ENCODE measurements at regions not wholly inside any gene's neighbourhood (a gene's known extent, or its start where the extent isn't known, plus 50 kb on each side); places are given as distances from the start of the nearest gene placed in this dataset.
"Not testable (repeated sequence)": the region's sequence is repeated elsewhere in the genome, so short reads cannot be mapped to it uniquely, and the experiment has no call there.

DNA sequence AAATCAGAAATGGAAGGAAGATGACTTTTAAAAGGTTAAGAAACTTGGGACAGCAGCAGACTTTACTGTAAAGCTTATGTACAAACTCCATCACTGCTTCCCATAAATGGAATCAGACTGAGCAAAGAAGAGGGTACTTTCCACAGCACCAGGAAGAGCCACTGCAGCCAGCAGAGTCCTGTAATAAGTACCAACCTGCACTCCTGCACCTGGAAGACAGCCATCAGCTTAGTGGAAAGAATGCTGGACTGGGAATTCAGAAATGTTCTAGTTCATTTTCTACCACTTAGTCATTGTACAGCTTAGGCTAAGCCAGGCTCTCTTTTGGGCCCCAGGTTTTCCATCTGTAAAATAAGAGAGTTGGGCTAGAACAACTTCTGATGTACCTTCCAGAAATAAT is 632.3 kb downstream of the CDY1 start:
- not testable (repeated sequence) for TF ChIP-seq FOXM1 (IDR thresholded peaks at IDR 0.05; ENCODE audit: low read depth, low read length); EP300 (IDR thresholded peaks at IDR 0.05; ENCODE audit: borderline replicate concordance in 1 of 2, control insufficient read depth in 1 of 2, low read depth in 2 of 2, low read length in 2 of 2); BMI1 (IDR thresholded peaks at IDR 0.05; ENCODE audit: borderline replicate concordance); POLR2A (IDR thresholded peaks at IDR 0.05; ENCODE audit: low read depth, low read length); CREB1 (IDR thresholded peaks at IDR 0.05; ENCODE audit: low read depth); HDAC6 (IDR thresholded peaks at IDR 0.05; ENCODE audit: unreplicated experiment); ZNF274 (IDR thresholded peaks at IDR 0.05; ENCODE audit: insufficient read depth, insufficient read length)
- TF ChIP-seq, protein P1, sequence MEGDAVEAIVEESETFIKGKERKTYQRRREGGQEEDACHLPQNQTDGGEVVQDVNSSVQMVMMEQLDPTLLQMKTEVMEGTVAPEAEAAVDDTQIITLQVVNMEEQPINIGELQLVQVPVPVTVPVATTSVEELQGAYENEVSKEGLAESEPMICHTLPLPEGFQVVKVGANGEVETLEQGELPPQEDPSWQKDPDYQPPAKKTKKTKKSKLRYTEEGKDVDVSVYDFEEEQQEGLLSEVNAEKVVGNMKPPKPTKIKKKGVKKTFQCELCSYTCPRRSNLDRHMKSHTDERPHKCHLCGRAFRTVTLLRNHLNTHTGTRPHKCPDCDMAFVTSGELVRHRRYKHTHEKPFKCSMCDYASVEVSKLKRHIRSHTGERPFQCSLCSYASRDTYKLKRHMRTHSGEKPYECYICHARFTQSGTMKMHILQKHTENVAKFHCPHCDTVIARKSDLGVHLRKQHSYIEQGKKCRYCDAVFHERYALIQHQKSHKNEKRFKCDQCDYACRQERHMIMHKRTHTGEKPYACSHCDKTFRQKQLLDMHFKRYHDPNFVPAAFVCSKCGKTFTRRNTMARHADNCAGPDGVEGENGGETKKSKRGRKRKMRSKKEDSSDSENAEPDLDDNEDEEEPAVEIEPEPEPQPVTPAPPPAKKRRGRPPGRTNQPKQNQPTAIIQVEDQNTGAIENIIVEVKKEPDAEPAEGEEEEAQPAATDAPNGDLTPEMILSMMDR (IDR thresholded peaks at IDR 0.05 in 2 of 3, conservative IDR thresholded peaks at IDR 0.05 in 1 of 3; ENCODE audit: control insufficient read depth in 2 of 3, extremely low read depth in 1 of 3, insufficient read depth in 1 of 3, low read depth in 3 of 3, low read length in 3 of 3), result not testable (repeated sequence)
- TF ChIP-seq, protein P2, sequence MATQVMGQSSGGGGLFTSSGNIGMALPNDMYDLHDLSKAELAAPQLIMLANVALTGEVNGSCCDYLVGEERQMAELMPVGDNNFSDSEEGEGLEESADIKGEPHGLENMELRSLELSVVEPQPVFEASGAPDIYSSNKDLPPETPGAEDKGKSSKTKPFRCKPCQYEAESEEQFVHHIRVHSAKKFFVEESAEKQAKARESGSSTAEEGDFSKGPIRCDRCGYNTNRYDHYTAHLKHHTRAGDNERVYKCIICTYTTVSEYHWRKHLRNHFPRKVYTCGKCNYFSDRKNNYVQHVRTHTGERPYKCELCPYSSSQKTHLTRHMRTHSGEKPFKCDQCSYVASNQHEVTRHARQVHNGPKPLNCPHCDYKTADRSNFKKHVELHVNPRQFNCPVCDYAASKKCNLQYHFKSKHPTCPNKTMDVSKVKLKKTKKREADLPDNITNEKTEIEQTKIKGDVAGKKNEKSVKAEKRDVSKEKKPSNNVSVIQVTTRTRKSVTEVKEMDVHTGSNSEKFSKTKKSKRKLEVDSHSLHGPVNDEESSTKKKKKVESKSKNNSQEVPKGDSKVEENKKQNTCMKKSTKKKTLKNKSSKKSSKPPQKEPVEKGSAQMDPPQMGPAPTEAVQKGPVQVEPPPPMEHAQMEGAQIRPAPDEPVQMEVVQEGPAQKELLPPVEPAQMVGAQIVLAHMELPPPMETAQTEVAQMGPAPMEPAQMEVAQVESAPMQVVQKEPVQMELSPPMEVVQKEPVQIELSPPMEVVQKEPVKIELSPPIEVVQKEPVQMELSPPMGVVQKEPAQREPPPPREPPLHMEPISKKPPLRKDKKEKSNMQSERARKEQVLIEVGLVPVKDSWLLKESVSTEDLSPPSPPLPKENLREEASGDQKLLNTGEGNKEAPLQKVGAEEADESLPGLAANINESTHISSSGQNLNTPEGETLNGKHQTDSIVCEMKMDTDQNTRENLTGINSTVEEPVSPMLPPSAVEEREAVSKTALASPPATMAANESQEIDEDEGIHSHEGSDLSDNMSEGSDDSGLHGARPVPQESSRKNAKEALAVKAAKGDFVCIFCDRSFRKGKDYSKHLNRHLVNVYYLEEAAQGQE (IDR thresholded peaks at IDR 0.05; ENCODE audit: low read depth, low read length), result not testable (repeated sequence)
- TF ChIP-seq, protein P3, sequence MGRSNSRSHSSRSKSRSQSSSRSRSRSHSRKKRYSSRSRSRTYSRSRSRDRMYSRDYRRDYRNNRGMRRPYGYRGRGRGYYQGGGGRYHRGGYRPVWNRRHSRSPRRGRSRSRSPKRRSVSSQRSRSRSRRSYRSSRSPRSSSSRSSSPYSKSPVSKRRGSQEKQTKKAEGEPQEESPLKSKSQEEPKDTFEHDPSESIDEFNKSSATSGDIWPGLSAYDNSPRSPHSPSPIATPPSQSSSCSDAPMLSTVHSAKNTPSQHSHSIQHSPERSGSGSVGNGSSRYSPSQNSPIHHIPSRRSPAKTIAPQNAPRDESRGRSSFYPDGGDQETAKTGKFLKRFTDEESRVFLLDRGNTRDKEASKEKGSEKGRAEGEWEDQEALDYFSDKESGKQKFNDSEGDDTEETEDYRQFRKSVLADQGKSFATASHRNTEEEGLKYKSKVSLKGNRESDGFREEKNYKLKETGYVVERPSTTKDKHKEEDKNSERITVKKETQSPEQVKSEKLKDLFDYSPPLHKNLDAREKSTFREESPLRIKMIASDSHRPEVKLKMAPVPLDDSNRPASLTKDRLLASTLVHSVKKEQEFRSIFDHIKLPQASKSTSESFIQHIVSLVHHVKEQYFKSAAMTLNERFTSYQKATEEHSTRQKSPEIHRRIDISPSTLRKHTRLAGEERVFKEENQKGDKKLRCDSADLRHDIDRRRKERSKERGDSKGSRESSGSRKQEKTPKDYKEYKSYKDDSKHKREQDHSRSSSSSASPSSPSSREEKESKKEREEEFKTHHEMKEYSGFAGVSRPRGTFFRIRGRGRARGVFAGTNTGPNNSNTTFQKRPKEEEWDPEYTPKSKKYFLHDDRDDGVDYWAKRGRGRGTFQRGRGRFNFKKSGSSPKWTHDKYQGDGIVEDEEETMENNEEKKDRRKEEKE (IDR thresholded peaks at IDR 0.05), result not testable (repeated sequence)

Data from GM12878 (cell line).